GM23338 (cell line): ENCODE measurements at regions not wholly inside any gene's neighbourhood (a gene's known extent, or its start where the extent isn't known, plus 50 kb on each side); places are given as distances from the start of the nearest gene placed in this dataset.

ENCODE experiments used
- ATAC-seq: fragments of 200-7000 bp; cut with Tn5 transposase; 3 replicates; pipeline ENCODE4 v1.9.1; 2020
- DNase-seq: peaks from one replicate; pipeline ENCODE4 v3.0.0-alpha.2; 2015; ENCODE audit warnings: low spot score
- H2AFZ ChIP-seq: fragments of 200-600 bp; sonication (generic); 2 replicates; pipeline ENCODE4 v1.8.0; 2016; ENCODE audit warnings: antibody characterized with exemption, mild to moderate bottlenecking, moderate library complexity
- H3F3A ChIP-seq: fragments of 200-600 bp; sonication (generic); replicated peaks from 2 replicates; pipeline ENCODE4 v1.8.0; 2017; ENCODE audit warnings: antibody characterized with exemption, mixed run types, low read depth
- H3K27ac ChIP-seq: fragments of 200-600 bp; sonication (generic); 2 replicates; pipeline ENCODE4 v1.6.1; 2016; ENCODE audit warnings: low read depth
- H3K27me3 ChIP-seq: fragments of 200-600 bp; sonication (generic); 2 replicates; pipeline ENCODE4 v1.8.0; 2016; ENCODE audit warnings: mild to moderate bottlenecking, mixed run types, moderate library complexity; ENCODE audit not compliant: insufficient read depth
- H3K36me3 ChIP-seq: fragments of 200-600 bp; sonication (generic); 2 replicates; pipeline ENCODE4 v1.8.0; 2016; ENCODE audit warnings: mild to moderate bottlenecking; ENCODE audit not compliant: insufficient read depth
- H3K4me1 ChIP-seq: fragments of 200-600 bp; sonication (generic); 2 replicates; pipeline ENCODE4 v1.8.0; 2016; ENCODE audit warnings: mild to moderate bottlenecking, moderate library complexity; ENCODE audit not compliant: insufficient read depth
- H3K4me2 ChIP-seq: fragments of 200-600 bp; sonication (generic); 2 replicates; pipeline ENCODE4 v1.7.1; 2017; ENCODE audit warnings: mixed run types
- H3K4me3 ChIP-seq: fragments of 200-600 bp; sonication (generic); 2 replicates; pipeline ENCODE4 v1.6.1; 2016; ENCODE audit warnings: mixed run types
- H3K79me2 ChIP-seq: fragments of 200-600 bp; sonication (generic); replicated peaks from 2 replicates; pipeline ENCODE4 v1.8.0; 2017; ENCODE audit warnings: mild to moderate bottlenecking; ENCODE audit not compliant: insufficient read depth
- H3K9me2 ChIP-seq: fragments of 200-600 bp; sonication (generic); 2 replicates; pipeline ENCODE4 v1.8.0; 2017; ENCODE audit not compliant: insufficient read depth
- H4K20me1 ChIP-seq: fragments of 200-600 bp; sonication (generic); replicated peaks from 2 replicates; pipeline ENCODE4 v1.8.0; 2017; ENCODE audit warnings: mild to moderate bottlenecking; ENCODE audit not compliant: insufficient read depth
- H3K27ac Mint-ChIP-seq: 2 replicates; pipeline ENCODE4 v1.8.0; 2020; ENCODE audit warnings: inconsistent platforms, mild to moderate bottlenecking, moderate library complexity, mixed read lengths
- H3K27me3 Mint-ChIP-seq: 3 replicates; pipeline ENCODE4 v1.8.0; 2022; ENCODE audit warnings: low read depth, mild to moderate bottlenecking, moderate library complexity, mixed read lengths, inconsistent platforms; ENCODE audit not compliant: insufficient read depth, poor library complexity
- H3K36me3 Mint-ChIP-seq: 3 replicates; pipeline ENCODE4 v1.8.0; 2021; ENCODE audit warnings: low read depth, mild to moderate bottlenecking, inconsistent platforms, moderate library complexity, mixed read lengths
- H3K4me1 Mint-ChIP-seq: 3 replicates; pipeline ENCODE4 v1.8.0; 2020; ENCODE audit warnings: mild to moderate bottlenecking, inconsistent platforms, mixed read lengths
- H3K4me3 Mint-ChIP-seq: 3 replicates; pipeline ENCODE4 v1.8.0; 2021; ENCODE audit warnings: moderate library complexity, mild to moderate bottlenecking, inconsistent platforms, mixed read lengths
- H3K9me3 Mint-ChIP-seq: 3 replicates; pipeline ENCODE4 v1.8.0; 2020; ENCODE audit warnings: moderate library complexity, mild to moderate bottlenecking, inconsistent platforms, mixed read lengths
- CREB1 ChIP-seq: fragments of 250-450 bp; sonication (Bioruptor Pico); IDR thresholded peaks from 2 replicates; pipeline ENCODE4 v1.5.0; 2020; ENCODE audit warnings: low read depth, mild to moderate bottlenecking, moderate library complexity
- JUNB ChIP-seq: IDR thresholded peaks from one replicate; pipeline ENCODE4 v1.6.1; 2016; ENCODE audit warnings: antibody characterized with exemption; ENCODE audit not compliant: unreplicated experiment
- POLR2AphosphoS5 ChIP-seq: IDR thresholded peaks from 2 replicates; pipeline ENCODE4 v1.6.1; 2016; ENCODE audit warnings: antibody characterized with exemption, low read depth
- ZNF114 ChIP-seq: fragments of 250-450 bp; sonication (Bioruptor Pico); IDR thresholded peaks from 2 replicates; pipeline ENCODE4 v1.5.0; 2020; ENCODE audit warnings: mild to moderate bottlenecking, moderate library complexity
- ZNF331 ChIP-seq: fragments of 250-450 bp; sonication (Bioruptor Pico); IDR thresholded peaks from 2 replicates; pipeline ENCODE4 v1.5.0; 2020; ENCODE audit warnings: low read depth, mild to moderate bottlenecking, moderate library complexity
- TF ChIP-seq, protein P1 (sequence below): fragments of 250-450 bp; sonication (Bioruptor Pico); IDR thresholded peaks from 2 replicates; pipeline ENCODE4 v1.5.0; 2020; ENCODE audit warnings: mild to moderate bottlenecking, moderate library complexity
- TF ChIP-seq, protein P2 (sequence below): IDR thresholded peaks from one replicate; pipeline ENCODE4 v1.6.1; 2018; ENCODE audit warnings: antibody characterized with exemption; ENCODE audit not compliant: unreplicated experiment
- TF ChIP-seq, protein P3 (sequence below), 2 experiments: fragments of 200-600 bp in 1 of 2; sonication (generic) in 1 of 2; conservative IDR thresholded peaks; 2 replicates each; pipeline versions ENCODE4 v1.5.1 to v1.6.1; 2016 to 2017; ENCODE audit warnings: antibody characterized with exemption in 2 of 2, low read depth in 2 of 2, mild to moderate bottlenecking in 2 of 2, moderate library complexity in 1 of 2
- TF ChIP-seq, protein P4 (sequence below): IDR thresholded peaks from 2 replicates; pipeline ENCODE4 v1.6.1; 2016; ENCODE audit warnings: antibody characterized with exemption

DNA sequence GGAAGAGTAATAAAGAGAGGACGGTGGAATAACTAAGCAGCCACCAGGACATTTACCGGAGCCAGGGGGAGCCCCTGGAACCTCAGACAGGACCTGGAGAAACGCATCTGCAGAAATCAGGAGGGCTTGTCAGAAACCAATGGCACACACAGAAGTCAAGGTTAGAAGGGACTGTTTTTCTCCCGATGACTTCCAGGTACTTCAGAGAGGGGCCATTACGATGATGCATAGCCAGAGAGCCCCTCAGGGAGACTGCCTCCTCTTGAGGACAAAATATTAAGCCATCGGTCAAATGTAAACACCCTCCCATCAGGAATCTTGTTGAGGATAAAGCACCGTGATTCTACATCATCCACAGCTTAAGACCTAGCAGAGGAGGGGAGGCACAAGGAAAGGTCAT, 333.6 kb upstream of the CDH5 start:
- no peak overlapping the region for H3K27ac ChIP-seq
- no peak overlapping the region for H3K4me3 Mint-ChIP-seq
- no peaks in the 10 kb centered on the region for H3K36me3 Mint-ChIP-seq
- peaks cover 6% of the 10 kb centered on the region; the same call in 2 of the 3 replicates for H3K9me3 Mint-ChIP-seq
- H3F3A ChIP-seq: no peaks in the 10 kb centered on the region
- no peak overlapping the region for H3K4me2 ChIP-seq
- no peaks in the 10 kb centered on the region for H3K27me3 ChIP-seq
- no peak for DNase-seq
- H3K4me1 Mint-ChIP-seq: no peaks in the 10 kb centered on the region
- no peaks in the 10 kb centered on the region for H4K20me1 ChIP-seq
- H3K4me1 ChIP-seq: no peaks in the 10 kb centered on the region
- H3K9me2 ChIP-seq: 0 out of 2 replicates have a peak, but pooled peaks cover 5% of the 10 kb centered on the region
- TF ChIP-seq ZNF114 (CRISPR knock-in tag) (no peak), POLR2AphosphoS5 (no peak), CREB1 (CRISPR knock-in tag) (no peak), ZNF331 (no peak), JUNB (no peak)
- TF ChIP-seq, protein P1, sequence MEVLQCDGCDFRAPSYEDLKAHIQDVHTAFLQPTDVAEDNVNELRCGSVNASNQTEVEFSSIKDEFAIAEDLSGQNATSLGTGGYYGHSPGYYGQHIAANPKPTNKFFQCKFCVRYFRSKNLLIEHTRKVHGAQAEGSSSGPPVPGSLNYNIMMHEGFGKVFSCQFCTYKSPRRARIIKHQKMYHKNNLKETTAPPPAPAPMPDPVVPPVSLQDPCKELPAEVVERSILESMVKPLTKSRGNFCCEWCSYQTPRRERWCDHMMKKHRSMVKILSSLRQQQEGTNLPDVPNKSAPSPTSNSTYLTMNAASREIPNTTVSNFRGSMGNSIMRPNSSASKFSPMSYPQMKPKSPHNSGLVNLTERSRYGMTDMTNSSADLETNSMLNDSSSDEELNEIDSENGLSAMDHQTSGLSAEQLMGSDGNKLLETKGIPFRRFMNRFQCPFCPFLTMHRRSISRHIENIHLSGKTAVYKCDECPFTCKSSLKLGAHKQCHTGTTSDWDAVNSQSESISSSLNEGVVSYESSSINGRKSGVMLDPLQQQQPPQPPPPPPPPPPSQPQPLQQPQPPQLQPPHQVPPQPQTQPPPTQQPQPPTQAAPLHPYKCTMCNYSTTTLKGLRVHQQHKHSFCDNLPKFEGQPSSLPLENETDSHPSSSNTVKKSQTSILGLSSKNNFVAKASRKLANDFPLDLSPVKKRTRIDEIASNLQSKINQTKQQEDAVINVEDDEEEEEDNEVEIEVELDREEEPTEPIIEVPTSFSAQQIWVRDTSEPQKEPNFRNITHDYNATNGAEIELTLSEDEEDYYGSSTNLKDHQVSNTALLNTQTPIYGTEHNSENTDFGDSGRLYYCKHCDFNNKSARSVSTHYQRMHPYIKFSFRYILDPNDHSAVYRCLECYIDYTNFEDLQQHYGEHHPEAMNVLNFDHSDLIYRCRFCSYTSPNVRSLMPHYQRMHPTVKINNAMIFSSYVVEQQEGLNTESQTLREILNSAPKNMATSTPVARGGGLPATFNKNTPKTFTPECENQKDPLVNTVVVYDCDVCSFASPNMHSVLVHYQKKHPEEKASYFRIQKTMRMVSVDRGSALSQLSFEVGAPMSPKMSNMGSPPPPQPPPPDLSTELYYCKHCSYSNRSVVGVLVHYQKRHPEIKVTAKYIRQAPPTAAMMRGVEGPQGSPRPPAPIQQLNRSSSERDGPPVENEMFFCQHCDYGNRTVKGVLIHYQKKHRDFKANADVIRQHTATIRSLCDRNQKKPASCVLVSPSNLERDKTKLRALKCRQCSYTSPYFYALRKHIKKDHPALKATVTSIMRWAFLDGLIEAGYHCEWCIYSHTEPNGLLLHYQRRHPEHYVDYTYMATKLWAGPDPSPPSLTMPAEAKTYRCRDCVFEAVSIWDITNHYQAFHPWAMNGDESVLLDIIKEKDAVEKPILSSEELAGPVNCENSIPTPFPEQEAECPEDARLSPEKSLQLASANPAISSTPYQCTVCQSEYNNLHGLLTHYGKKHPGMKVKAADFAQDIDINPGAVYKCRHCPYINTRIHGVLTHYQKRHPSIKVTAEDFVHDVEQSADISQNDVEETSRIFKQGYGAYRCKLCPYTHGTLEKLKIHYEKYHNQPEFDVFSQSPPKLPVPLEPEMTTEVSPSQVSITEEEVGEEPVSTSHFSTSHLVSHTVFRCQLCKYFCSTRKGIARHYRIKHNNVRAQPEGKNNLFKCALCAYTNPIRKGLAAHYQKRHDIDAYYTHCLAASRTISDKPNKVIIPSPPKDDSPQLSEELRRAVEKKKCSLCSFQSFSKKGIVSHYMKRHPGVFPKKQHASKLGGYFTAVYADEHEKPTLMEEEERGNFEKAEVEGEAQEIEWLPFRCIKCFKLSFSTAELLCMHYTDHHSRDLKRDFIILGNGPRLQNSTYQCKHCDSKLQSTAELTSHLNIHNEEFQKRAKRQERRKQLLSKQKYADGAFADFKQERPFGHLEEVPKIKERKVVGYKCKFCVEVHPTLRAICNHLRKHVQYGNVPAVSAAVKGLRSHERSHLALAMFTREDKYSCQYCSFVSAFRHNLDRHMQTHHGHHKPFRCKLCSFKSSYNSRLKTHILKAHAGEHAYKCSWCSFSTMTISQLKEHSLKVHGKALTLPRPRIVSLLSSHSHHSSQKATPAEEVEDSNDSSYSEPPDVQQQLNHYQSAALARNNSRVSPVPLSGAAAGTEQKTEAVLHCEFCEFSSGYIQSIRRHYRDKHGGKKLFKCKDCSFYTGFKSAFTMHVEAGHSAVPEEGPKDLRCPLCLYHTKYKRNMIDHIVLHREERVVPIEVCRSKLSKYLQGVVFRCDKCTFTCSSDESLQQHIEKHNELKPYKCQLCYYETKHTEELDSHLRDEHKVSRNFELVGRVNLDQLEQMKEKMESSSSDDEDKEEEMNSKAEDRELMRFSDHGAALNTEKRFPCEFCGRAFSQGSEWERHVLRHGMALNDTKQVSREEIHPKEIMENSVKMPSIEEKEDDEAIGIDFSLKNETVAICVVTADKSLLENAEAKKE (CRISPR knock-in tag): no peak
- TF ChIP-seq, protein P2, sequence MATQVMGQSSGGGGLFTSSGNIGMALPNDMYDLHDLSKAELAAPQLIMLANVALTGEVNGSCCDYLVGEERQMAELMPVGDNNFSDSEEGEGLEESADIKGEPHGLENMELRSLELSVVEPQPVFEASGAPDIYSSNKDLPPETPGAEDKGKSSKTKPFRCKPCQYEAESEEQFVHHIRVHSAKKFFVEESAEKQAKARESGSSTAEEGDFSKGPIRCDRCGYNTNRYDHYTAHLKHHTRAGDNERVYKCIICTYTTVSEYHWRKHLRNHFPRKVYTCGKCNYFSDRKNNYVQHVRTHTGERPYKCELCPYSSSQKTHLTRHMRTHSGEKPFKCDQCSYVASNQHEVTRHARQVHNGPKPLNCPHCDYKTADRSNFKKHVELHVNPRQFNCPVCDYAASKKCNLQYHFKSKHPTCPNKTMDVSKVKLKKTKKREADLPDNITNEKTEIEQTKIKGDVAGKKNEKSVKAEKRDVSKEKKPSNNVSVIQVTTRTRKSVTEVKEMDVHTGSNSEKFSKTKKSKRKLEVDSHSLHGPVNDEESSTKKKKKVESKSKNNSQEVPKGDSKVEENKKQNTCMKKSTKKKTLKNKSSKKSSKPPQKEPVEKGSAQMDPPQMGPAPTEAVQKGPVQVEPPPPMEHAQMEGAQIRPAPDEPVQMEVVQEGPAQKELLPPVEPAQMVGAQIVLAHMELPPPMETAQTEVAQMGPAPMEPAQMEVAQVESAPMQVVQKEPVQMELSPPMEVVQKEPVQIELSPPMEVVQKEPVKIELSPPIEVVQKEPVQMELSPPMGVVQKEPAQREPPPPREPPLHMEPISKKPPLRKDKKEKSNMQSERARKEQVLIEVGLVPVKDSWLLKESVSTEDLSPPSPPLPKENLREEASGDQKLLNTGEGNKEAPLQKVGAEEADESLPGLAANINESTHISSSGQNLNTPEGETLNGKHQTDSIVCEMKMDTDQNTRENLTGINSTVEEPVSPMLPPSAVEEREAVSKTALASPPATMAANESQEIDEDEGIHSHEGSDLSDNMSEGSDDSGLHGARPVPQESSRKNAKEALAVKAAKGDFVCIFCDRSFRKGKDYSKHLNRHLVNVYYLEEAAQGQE: no peak
- TF ChIP-seq, protein P3, sequence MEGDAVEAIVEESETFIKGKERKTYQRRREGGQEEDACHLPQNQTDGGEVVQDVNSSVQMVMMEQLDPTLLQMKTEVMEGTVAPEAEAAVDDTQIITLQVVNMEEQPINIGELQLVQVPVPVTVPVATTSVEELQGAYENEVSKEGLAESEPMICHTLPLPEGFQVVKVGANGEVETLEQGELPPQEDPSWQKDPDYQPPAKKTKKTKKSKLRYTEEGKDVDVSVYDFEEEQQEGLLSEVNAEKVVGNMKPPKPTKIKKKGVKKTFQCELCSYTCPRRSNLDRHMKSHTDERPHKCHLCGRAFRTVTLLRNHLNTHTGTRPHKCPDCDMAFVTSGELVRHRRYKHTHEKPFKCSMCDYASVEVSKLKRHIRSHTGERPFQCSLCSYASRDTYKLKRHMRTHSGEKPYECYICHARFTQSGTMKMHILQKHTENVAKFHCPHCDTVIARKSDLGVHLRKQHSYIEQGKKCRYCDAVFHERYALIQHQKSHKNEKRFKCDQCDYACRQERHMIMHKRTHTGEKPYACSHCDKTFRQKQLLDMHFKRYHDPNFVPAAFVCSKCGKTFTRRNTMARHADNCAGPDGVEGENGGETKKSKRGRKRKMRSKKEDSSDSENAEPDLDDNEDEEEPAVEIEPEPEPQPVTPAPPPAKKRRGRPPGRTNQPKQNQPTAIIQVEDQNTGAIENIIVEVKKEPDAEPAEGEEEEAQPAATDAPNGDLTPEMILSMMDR (conservative IDR thresholded peaks at IDR 0.05; ENCODE audit: low read depth in 2 of 2): no peak
- TF ChIP-seq, protein P4, sequence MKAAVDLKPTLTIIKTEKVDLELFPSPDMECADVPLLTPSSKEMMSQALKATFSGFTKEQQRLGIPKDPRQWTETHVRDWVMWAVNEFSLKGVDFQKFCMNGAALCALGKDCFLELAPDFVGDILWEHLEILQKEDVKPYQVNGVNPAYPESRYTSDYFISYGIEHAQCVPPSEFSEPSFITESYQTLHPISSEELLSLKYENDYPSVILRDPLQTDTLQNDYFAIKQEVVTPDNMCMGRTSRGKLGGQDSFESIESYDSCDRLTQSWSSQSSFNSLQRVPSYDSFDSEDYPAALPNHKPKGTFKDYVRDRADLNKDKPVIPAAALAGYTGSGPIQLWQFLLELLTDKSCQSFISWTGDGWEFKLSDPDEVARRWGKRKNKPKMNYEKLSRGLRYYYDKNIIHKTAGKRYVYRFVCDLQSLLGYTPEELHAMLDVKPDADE: no peak
- H3K4me3 ChIP-seq: no peak overlapping the region
- no peak for ATAC-seq
- H3K36me3 ChIP-seq: no peaks in the 10 kb centered on the region
- peaks cover 2% of the 10 kb centered on the region for H3K27me3 Mint-ChIP-seq
- no peak overlapping the region for H3K27ac Mint-ChIP-seq
- no peak overlapping the region for H2AFZ ChIP-seq
- H3K79me2 ChIP-seq: no peaks in the 10 kb centered on the region
